Esophagus squamous epithelium (tissue), 4 donors: ENCODE measurements at regions not wholly inside any gene's neighbourhood (a gene's known extent, or its start where the extent isn't known, plus 50 kb on each side); places are given as distances from the start of the nearest gene placed in this dataset.

Source experiments
- POLR2A ChIP-seq, 4 donors: fragments of 450-650 bp; IDR thresholded peaks; one replicate each; pipeline ENCODE4 v1.6.1; 2017; ENCODE audit warnings: antibody characterized with exemption in 4 of 4, mild to moderate bottlenecking in 4 of 4, moderate library complexity in 3 of 4
- TF ChIP-seq, protein P1 (sequence below), 6 experiments: fragments of 450-650 bp in 4 of 6; fragments of 200-600 bp in 2 of 6; sonication (generic) in 2 of 6; IDR thresholded peaks; one replicate each; pipeline ENCODE4 v1.5.1; 2016 to 2019; ENCODE audit warnings: antibody characterized with exemption in 6 of 6, mild to moderate bottlenecking in 4 of 6, moderate library complexity in 4 of 6

DNA sequence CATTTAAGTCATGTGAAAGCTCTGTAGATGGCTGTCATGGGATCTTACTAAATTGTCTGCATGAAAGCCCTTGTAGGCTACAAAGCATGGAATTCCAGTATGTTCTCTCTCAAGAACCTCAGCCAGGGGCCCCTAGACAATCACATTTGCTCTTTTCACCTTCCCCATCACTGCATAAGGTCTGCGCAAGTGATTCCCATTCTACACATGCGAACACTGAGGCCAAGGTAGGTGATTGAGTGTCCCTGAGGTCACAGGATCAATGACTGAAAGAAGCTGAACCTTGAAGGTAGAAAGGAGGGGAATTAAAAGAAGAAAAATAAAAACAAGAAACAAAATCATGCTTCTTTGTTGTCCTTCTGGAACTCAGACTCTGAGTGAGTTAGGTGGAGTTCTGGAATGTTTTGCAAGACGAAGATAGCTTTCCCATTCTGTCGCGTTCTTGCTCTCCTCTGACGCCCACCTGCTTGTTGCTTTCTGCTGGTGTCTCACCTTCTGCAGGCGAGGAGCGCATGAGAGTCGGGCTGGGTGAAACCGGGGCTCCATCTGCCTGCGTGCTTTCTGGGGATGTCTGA, 79.9 kb downstream of the SPRING1 start:
- TF ChIP-seq POLR2A (IDR thresholded peaks at IDR 0.05) = no peak
- TF ChIP-seq, protein P1, sequence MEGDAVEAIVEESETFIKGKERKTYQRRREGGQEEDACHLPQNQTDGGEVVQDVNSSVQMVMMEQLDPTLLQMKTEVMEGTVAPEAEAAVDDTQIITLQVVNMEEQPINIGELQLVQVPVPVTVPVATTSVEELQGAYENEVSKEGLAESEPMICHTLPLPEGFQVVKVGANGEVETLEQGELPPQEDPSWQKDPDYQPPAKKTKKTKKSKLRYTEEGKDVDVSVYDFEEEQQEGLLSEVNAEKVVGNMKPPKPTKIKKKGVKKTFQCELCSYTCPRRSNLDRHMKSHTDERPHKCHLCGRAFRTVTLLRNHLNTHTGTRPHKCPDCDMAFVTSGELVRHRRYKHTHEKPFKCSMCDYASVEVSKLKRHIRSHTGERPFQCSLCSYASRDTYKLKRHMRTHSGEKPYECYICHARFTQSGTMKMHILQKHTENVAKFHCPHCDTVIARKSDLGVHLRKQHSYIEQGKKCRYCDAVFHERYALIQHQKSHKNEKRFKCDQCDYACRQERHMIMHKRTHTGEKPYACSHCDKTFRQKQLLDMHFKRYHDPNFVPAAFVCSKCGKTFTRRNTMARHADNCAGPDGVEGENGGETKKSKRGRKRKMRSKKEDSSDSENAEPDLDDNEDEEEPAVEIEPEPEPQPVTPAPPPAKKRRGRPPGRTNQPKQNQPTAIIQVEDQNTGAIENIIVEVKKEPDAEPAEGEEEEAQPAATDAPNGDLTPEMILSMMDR (IDR thresholded peaks at IDR 0.05) = no peak
